ENCODE measurements at regions not wholly inside any gene's neighbourhood (a gene's known extent, or its start where the extent isn't known, plus 50 kb on each side); places are given as distances from the start of the nearest gene placed in this dataset. TPM values are rescaled to one million over a fixed set of nuclear protein-coding genes. Genes with fewer than 3 reads are reported as not detected.
"Not testable (repeated sequence)": the region's sequence is repeated elsewhere in the genome, so short reads cannot be mapped to it uniquely, and the experiment has no call there.

- DNase-seq (ENCODE audit: low read depth in 2 of 3, low spot score in 2 of 3): not testable (repeated sequence)
Measured at GRCh38 chr20:47847220-47847619, 61.9 kb upstream of the SULF2 start.

- not testable (repeated sequence) for DNase-seq (ENCODE audit: low read depth in 2 of 3, low spot score in 2 of 3)
Measured at GRCh38 chr20:47846651-47847050, 61.4 kb upstream of the SULF2 start.

GRCh38 chr20:47845382-47845977, 60.2 kb upstream of the SULF2 start:
- DNase-seq (ENCODE audit: low read depth in 2 of 3, low spot score in 2 of 3): not testable (repeated sequence)

GRCh38 chr20:47844568-47844906, 59.3 kb upstream of the SULF2 start:
- DNase-seq (ENCODE audit: low read depth in 2 of 3, low spot score in 2 of 3): not testable (repeated sequence)

- no peak for DNase-seq (ENCODE audit: low read depth in 2 of 3, low spot score in 2 of 3)
Measured at GRCh38 chr20:47843886-47844567, 58.7 kb upstream of the SULF2 start.

GRCh38 chr20:47842950-47843349, 57.7 kb upstream of the SULF2 start:
- not testable (repeated sequence) for DNase-seq (ENCODE audit: low read depth in 2 of 3, low spot score in 2 of 3)

GRCh38 chr20:47842004-47842403, 56.7 kb upstream of the SULF2 start:
- not testable (repeated sequence) for DNase-seq (ENCODE audit: low read depth in 2 of 3, low spot score in 2 of 3)

GRCh38 chr20:47836256-47836817, 51.1 kb upstream of the SULF2 start:
- not testable (repeated sequence) for DNase-seq (ENCODE audit: low read depth in 2 of 3, low spot score in 2 of 3)

Small RNAs in the stretch of these regions (small RNA-seq; reads per million reads assigned to genes)
- gene RNA5SP486: 0.95 reads per million, percentile 29 among the genes with 10 or more reads in this experiment
- gene RNU7-144P: not detected
- not detected for gene RNU7-92P

Measured in hematopoietic multipotent progenitor cell (in vitro differentiated cells).